ENCODE measurements at regions not wholly inside any gene's neighbourhood (a gene's known extent, or its start where the extent isn't known, plus 50 kb on each side); places are given as distances from the start of the nearest gene placed in this dataset.

DNA sequence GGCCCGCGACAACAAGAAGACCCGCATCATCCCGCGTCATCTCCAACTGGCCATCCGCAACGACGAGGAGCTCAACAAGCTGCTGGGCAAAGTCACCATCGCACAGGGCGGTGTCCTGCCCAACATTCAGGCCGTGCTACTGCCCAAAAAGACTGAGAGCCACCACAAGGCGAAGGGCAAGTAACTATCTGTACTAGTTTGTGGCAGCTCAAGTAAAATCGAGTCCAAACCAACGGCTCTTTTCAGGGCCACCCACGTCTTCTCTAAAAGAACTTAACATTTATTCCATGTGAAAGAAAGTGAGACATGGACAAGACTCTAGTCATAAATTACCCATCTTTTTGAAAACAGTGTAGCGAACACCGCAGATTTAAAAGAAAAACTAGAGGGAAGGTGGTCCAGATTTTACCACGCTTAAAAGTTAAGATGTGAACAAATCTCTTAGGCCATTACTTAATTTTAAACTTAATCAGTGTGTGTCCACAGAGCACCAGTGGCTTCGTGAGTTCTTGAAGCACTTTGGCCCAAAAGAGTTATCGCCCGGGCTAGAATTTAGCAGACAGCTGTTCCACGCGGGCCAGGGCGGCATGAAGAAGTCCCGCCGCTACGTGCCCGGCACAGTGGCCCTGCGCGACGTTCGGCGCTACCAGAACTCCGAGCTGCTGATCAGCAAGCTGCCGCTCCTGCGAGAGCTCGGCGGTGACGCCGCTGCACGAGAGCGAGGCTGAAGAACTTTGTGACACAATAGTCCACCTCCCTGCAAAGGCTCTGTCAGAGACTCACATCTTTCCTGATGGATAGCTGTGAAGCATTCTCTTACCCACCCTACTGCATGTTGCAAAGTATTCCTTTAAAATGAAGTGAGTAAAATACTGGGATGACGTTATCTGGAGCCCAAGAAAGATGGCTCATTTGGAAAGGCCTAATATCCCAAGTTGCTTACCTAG is 113.9 kb upstream of the PRSS16 start:
- Histone ChIP-seq H3K27me3 (ENCODE audit: control insufficient read depth, insufficient read depth, low read length) (no peaks in the 10 kb centered on the region), H3K27ac (ENCODE audit: low read depth in 2 of 2, low read length in 2 of 2) (peak overlapping the region in 1 of 2 donors; percentile 54), H3K9me3 (ENCODE audit: control insufficient read depth in 2 of 3, insufficient read depth in 1 of 3, low read length in 3 of 3) (no peaks in the 10 kb centered on the region), H3K4me3 (ENCODE audit: low read length in 3 of 3) (peak overlapping the region; percentile 39 to 86 (median 46)), H3K9ac (ENCODE audit: low read length in 3 of 3) (peak overlapping the region in 1 of 3 donors; percentile 87), H3K4me1 (ENCODE audit: control insufficient read depth in 2 of 3, insufficient read depth in 2 of 3, low read depth in 1 of 3, low read length in 3 of 3) (peaks cover 0 to 3% (median 0%) of the 10 kb centered on the region in 3 donors), H3K36me3 (ENCODE audit: control insufficient read depth in 2 of 3, insufficient read depth in 3 of 3, low read length in 3 of 3) (no peaks in the 10 kb centered on the region)
- FAIRE-seq, result no peak
- intact Hi-C loops (cut with DNase I), result no loop called here
- TF ChIP-seq, protein P1, sequence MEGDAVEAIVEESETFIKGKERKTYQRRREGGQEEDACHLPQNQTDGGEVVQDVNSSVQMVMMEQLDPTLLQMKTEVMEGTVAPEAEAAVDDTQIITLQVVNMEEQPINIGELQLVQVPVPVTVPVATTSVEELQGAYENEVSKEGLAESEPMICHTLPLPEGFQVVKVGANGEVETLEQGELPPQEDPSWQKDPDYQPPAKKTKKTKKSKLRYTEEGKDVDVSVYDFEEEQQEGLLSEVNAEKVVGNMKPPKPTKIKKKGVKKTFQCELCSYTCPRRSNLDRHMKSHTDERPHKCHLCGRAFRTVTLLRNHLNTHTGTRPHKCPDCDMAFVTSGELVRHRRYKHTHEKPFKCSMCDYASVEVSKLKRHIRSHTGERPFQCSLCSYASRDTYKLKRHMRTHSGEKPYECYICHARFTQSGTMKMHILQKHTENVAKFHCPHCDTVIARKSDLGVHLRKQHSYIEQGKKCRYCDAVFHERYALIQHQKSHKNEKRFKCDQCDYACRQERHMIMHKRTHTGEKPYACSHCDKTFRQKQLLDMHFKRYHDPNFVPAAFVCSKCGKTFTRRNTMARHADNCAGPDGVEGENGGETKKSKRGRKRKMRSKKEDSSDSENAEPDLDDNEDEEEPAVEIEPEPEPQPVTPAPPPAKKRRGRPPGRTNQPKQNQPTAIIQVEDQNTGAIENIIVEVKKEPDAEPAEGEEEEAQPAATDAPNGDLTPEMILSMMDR (IDR thresholded peaks at IDR 0.05; ENCODE audit: borderline replicate concordance, extremely low read depth, insufficient read depth), result no peak
- DNase-seq, result peak; percentile 85 to 90 (median 88)

DNA sequence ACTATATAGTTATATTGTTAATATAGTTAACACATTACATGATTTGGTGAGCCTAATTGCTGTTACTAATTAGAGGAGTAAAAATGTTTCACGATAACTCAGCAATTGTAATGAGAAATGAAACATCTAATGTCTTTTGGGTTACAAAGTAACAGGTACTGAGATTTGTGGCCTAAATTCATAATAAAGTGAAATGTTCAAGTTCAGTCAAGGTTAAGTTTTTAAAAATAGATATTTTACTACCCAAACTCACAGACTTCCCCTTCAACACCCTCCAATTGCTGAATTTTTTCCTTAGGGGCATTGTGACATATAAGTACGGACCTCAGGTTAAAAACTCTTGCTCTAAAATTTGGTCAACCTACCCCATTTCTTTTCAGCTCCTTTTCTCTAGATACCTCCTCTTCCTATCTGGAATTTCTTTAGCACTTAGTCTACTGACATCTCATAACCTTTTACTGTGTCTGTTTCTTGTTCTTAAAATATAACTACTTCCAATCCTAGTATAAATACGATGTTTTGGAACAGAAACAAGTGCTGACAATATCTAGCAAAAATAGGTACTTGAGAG is 112.3 kb upstream of the PRSS16 start:
- Histone ChIP-seq H3K9me3 (ENCODE audit: control insufficient read depth in 2 of 3, insufficient read depth in 1 of 3, low read length in 3 of 3) (no peaks in the 10 kb centered on the region), H3K27me3 (ENCODE audit: control insufficient read depth, insufficient read depth, low read length) (no peaks in the 10 kb centered on the region), H3K36me3 (ENCODE audit: control insufficient read depth in 2 of 3, insufficient read depth in 3 of 3, low read length in 3 of 3) (no peaks in the 10 kb centered on the region), H3K9ac (ENCODE audit: low read length in 3 of 3) (no peak overlapping the region), H3K4me1 (ENCODE audit: control insufficient read depth in 2 of 3, insufficient read depth in 2 of 3, low read depth in 1 of 3, low read length in 3 of 3) (peaks cover 0 to 3% (median 0%) of the 10 kb centered on the region in 3 donors), H3K4me3 (ENCODE audit: low read length in 3 of 3) (no peak overlapping the region), H3K27ac (ENCODE audit: low read depth in 2 of 2, low read length in 2 of 2) (no peak overlapping the region)
- DNase-seq (no peak), FAIRE-seq (no peak)
- intact Hi-C loops (cut with DNase I), result no loop called here
- TF ChIP-seq, protein P1 (IDR thresholded peaks at IDR 0.05; ENCODE audit: borderline replicate concordance, extremely low read depth, insufficient read depth), result no peak

DNA sequence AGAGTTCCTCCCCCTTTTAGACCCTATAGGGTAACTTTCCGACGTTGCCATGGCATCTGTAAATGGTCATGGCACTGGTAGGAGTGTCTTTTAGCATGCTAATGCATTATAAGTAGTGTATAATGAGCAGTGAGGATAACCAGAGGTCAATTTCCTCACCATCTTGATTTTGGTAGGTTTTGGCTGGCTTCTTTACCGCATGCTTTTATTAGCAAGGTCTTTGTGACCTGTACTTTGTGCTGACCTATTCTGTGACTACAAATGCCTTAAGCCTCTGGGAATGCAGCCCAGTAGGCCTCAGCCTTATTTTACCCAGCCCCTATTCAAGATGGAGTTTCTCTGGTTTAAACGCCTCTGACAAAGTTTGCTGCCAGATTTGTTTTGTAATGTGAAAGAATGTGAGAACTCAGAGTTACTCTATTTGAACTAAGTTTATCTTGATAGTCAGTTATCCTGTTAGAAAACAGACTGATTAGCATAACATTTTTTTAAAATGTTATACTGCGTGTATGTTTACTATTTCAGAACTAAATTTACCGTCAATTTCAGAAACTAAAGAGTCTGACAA is 111.3 kb upstream of the PRSS16 start:
- Histone ChIP-seq H3K9me3 (ENCODE audit: control insufficient read depth in 2 of 3, insufficient read depth in 1 of 3, low read length in 3 of 3) (no peaks in the 10 kb centered on the region), H3K4me1 (ENCODE audit: control insufficient read depth in 2 of 3, insufficient read depth in 2 of 3, low read depth in 1 of 3, low read length in 3 of 3) (peaks cover 0 to 3% (median 0%) of the 10 kb centered on the region in 3 donors), H3K27ac (ENCODE audit: low read depth in 2 of 2, low read length in 2 of 2) (no peak overlapping the region), H3K4me3 (ENCODE audit: low read length in 3 of 3) (no peak overlapping the region), H3K36me3 (ENCODE audit: control insufficient read depth in 2 of 3, insufficient read depth in 3 of 3, low read length in 3 of 3) (no peaks in the 10 kb centered on the region), H3K27me3 (ENCODE audit: control insufficient read depth, insufficient read depth, low read length) (no peaks in the 10 kb centered on the region), H3K9ac (ENCODE audit: low read length in 3 of 3) (no peak overlapping the region)
- no peak for DNase-seq
- FAIRE-seq, result no peak
- intact Hi-C loops (cut with DNase I), result no loop called here
- TF ChIP-seq, protein P1 (IDR thresholded peaks at IDR 0.05; ENCODE audit: borderline replicate concordance, extremely low read depth, insufficient read depth), result no peak
